Neural progenitor cell (in vitro differentiated cells): ENCODE measurements at regions not wholly inside any gene's neighbourhood (a gene's known extent, or its start where the extent isn't known, plus 50 kb on each side); places are given as distances from the start of the nearest gene placed in this dataset.
"Not testable (repeated sequence)": the region's sequence is repeated elsewhere in the genome, so short reads cannot be mapped to it uniquely, and the experiment has no call there.

ENCODE experiments used
- EZH2 ChIP-seq: fragments of 200-600 bp; sonication (generic); IDR thresholded peaks from 2 replicates; pipeline ENCODE4 v1.6.1; 2017; ENCODE audit warnings: antibody characterized with exemption, mild to moderate bottlenecking, moderate library complexity
- EZH2phosphoT487 ChIP-seq: fragments of 200-600 bp; sonication (generic); IDR thresholded peaks from 2 replicates; pipeline ENCODE4 v1.6.1; 2017; ENCODE audit warnings: antibody characterized with exemption
- TF ChIP-seq, protein P1 (sequence below): fragments of 200-600 bp; sonication (generic); IDR thresholded peaks from 2 replicates; pipeline ENCODE4 v1.5.1; 2017; ENCODE audit warnings: antibody characterized with exemption, mild to moderate bottlenecking

DNA sequence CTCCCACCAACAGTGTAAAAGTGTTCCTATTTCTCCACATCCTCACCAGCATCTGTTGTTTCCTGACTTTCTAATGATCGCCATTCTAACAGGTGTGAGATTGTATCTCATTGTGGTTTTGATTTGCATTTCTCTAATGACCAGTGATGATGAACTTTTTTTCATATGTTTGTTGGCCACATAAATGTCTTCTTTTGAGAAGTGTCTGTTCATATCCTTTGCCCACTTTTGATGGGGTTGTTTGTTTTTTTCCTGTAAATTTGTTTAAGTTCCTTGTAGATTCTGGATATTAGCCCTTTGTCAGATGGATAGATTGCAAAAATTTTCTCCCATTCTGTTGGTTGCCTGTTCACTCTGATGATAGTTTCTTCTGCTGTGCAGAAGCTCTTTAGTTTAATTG, 687.3 kb upstream of the ADGRB3 start:
- TF ChIP-seq EZH2, EZH2phosphoT487: not testable (repeated sequence)
- TF ChIP-seq, protein P1, sequence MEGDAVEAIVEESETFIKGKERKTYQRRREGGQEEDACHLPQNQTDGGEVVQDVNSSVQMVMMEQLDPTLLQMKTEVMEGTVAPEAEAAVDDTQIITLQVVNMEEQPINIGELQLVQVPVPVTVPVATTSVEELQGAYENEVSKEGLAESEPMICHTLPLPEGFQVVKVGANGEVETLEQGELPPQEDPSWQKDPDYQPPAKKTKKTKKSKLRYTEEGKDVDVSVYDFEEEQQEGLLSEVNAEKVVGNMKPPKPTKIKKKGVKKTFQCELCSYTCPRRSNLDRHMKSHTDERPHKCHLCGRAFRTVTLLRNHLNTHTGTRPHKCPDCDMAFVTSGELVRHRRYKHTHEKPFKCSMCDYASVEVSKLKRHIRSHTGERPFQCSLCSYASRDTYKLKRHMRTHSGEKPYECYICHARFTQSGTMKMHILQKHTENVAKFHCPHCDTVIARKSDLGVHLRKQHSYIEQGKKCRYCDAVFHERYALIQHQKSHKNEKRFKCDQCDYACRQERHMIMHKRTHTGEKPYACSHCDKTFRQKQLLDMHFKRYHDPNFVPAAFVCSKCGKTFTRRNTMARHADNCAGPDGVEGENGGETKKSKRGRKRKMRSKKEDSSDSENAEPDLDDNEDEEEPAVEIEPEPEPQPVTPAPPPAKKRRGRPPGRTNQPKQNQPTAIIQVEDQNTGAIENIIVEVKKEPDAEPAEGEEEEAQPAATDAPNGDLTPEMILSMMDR, result not testable (repeated sequence)
